AG09319 (cell line): ENCODE measurements at regions not wholly inside any gene's neighbourhood (a gene's known extent, or its start where the extent isn't known, plus 50 kb on each side); places are given as distances from the start of the nearest gene placed in this dataset.

ENCODE experiments used
- DNase-seq: peaks from one replicate; pipeline ENCODE4 v3.0.0-alpha.2; 2010; ENCODE audit warnings: low read depth; ENCODE audit errors: extremely low read depth
- TF ChIP-seq, protein P1 (sequence below): IDR thresholded peaks from 2 replicates; pipeline ENCODE4 v1.5.1; 2011; ENCODE audit warnings: low read depth, mild to moderate bottlenecking, inconsistent platforms, low read length, moderate library complexity

DNA sequence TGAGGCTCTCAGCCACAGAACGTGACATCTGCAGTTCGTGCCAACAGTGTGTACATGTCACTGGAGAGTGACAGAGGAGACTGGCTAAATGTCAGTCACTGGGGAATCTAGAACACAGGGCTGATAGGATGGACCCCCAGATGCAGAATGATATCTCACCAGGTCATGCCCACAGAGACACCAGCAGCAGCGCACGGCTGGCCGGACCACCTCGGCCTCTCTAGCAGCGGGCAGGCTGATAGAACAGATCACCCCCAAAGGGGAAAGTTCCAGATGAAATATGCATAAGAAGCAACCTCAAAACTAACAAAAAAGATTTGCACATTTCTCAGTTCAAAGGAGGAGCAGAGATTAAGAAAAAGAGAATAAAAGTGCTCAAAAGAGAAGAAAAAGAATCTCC, 266.5 kb downstream of the SEC23A start:
- TF ChIP-seq, protein P1, sequence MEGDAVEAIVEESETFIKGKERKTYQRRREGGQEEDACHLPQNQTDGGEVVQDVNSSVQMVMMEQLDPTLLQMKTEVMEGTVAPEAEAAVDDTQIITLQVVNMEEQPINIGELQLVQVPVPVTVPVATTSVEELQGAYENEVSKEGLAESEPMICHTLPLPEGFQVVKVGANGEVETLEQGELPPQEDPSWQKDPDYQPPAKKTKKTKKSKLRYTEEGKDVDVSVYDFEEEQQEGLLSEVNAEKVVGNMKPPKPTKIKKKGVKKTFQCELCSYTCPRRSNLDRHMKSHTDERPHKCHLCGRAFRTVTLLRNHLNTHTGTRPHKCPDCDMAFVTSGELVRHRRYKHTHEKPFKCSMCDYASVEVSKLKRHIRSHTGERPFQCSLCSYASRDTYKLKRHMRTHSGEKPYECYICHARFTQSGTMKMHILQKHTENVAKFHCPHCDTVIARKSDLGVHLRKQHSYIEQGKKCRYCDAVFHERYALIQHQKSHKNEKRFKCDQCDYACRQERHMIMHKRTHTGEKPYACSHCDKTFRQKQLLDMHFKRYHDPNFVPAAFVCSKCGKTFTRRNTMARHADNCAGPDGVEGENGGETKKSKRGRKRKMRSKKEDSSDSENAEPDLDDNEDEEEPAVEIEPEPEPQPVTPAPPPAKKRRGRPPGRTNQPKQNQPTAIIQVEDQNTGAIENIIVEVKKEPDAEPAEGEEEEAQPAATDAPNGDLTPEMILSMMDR, result no peak
- DNase-seq, result no peak

DNA sequence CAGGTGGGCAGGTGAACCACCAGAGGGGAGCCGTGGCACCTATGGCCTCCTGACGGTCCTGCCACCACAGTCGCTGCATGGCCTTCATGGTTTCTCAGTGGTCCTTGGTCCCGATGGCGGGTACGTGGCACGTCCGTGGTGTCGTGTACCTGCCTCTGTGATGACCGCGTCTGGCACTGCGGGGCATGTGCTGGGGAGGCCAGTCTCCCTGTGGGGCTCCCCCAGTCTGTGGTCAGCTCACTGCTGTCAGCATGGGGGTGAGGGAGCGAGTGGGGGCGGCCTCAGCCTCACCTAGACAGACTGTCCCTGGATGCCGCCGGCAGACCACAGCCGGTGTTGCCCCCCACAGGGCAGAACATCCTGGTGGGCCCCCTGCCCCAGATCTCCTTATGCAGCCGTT, 267.2 kb downstream of the SEC23A start:
- TF ChIP-seq, protein P1, result no peak

DNA sequence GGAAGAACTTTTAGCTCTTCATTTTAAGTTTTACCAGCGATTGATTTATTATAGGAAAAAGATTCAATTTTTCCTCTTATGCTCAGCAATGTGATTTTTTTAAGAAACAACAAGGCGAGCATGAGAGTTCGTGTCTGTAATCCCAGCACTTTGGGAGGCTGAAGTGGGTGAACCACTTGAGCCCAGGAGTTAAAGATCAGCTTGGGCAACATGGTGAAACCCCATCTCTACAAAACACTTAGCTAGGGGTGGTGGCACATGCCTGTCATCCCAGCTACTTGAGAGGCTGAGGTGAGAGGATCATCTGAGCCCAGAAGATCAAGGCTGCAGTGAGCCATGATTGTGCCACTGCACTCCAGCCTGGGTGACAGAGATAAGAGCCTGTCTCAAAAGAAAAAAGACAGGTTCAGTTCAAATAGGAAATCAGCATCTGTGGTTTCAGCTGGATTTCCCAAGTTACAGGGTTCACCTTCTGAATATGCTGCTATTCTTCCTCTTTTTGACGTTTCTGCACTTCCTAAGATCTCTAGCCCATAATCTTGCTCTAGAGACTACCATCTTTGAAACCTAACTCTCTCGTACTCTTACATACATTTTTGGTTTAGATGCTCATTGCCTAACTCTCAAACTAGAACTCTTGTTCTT, 274.7 kb downstream of the SEC23A start:
- TF ChIP-seq, protein P1, result no peak
- DNase-seq, result no peak

More for the DNA sequence above, 267.2 kb downstream of the SEC23A start:
- DNase-seq, result no peak

DNA sequence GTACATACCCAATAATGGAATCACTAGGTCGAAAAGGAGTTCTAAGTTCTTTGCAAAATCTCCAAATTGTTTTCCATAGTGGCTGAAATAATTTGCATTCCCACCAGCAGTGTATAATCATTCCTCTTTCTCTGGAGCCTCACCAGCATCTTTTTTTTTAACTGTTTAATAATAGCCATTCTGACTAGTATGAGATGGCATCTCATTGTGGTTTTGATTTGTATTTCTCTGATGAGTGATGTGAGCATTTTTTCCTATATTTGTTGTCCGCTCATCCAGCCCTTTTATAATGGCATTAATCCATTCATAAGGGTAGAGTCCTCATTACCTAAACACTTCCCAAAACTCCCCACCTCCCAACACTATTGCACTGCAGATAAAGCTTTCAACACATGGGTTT, 278.3 kb downstream of the SEC23A start:
- TF ChIP-seq, protein P1, result no peak
- no peak for DNase-seq

DNA sequence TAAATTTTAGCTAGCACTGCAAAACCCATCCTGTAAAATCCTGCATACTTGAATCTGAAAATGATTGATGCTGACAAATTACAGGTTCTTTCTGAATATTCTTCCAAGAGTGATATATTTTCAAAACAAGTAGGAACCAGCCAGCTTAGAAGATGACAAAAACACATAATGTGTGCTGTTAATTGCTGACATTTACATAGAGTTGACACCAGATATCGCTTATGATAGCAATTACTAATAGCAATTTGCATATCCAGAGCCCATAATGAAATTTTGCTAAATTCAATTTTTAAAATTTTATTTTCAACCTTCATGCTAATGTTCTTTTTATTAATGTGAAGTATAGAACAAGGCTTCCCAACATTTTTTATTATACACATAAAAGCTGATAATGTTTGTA, 284.5 kb downstream of the SEC23A start:
- TF ChIP-seq, protein P1, result no peak
- DNase-seq, result no peak

DNA sequence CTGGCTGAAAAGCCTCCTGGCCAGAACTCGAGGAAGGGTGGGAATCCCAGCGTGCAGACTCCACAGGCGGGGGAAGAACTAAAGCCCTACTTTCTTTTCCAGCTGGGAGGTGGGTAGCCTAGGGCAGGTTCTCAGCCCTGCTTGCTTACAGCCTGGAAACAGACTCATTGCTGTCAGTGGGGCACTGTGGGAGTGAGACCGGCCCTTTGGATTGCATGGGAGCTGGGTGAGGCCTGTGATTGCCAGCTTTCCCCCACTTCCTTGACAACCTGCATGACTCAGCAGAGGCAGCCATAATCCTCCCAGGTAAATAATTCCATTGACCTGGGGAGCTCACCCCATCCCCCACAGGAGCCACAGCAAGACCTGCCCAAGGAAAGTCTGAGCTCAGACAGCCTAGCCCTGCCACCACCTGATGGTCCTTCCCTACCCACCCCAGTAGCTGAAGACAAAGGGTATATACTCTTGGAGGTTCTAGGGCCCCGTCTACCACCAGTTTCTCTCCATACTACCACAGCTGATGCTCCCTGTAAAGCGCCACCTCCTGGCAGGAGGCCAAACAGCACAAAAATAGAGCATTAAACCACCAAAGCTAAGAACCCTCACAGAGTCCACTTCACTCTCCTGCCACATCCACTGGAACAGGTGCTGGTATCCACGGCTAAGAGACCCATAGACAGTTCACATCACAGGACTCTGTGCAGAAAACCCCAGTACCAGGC, 294.1 kb downstream of the SEC23A start:
- TF ChIP-seq, protein P1, result no peak
- DNase-seq, result no peak

DNA sequence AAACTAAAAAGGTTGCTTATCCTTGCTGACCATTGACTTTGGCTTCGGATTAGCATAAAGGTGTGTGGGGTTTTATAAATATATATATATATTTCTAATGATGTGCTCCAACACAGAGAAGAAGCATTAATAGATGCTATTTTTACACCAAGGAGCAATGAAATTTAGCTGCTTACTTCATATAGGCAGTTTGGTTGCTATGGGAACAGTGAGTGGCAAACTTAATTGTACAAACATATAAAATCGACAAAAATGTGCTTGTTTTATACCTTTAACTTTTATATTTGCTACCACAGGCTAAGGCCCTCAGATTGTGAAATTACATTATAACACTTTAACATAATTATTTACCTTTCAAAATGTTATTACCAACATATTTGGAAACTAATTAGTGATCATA, 303.4 kb downstream of the SEC23A start:
- TF ChIP-seq, protein P1, result no peak

More for the DNA sequence above, 303.4 kb downstream of the SEC23A start:
- no peak for DNase-seq
